ENCODE measurements at regions not wholly inside any gene's neighbourhood (a gene's known extent, or its start where the extent isn't known, plus 50 kb on each side); places are given as distances from the start of the nearest gene placed in this dataset.
A peak's percentile ranks its signal among the peaks of the same experiment; 100 is the strongest.

DNA sequence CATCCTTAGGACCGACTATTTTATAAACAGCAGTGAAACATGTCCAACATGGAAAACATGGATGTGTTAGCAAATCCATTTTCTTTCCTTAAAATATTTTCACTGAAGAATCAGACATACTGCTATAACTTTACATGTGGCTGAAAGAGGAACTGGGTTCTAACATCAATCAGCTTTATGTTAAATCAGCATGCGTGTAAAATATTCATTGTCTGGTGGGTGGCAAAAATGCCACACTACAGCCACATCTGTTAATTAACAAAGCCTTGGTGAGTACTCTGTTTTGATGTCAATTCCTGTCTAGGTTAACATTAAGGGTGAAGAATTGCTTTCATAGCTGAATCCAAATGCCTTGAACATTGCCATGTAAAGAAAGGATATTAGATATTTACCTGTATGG is 222.6 kb upstream of the CEP162 start:
- ATAC-seq (no peak), DNase-seq (no peak)
- Mint-ChIP-seq H3K9me3 (ENCODE audit: low read depth) (peaks cover 2% of the 10 kb centered on the region), H3K27me3 (no peaks in the 10 kb centered on the region), H3K27ac (no peak overlapping the region), H3K4me1 (no peaks in the 10 kb centered on the region), H3K36me3 (ENCODE audit: low read depth) (no peaks in the 10 kb centered on the region), H3K4me3 (no peak overlapping the region)
- CTCF ChIA-PET, result no interaction called here
- POLR2A ChIA-PET, result no interaction called here
- intact Hi-C loops (cut with DNase I, micrococcal nuclease), result no loop called here

DNA sequence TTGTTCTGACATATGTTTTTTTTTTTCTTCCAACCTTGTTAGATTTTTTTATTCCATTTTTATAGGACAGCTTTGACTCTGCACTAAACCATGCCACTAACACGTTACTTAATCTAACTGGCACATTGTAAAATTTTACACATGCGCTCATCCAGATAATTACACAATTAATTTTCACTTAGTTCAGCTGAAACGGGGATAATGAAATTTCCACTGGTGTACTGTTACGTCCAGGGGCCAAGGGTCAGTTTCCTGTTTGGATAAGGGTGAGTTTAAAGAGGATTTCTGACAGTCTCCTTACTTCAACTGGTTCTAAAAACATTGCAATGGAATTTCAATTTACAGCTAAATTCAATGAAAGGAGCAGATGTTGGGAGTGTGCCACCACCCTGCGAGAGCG is 221.8 kb upstream of the CEP162 start:
- ATAC-seq, result no peak
- Mint-ChIP-seq H3K27ac (no peak overlapping the region), H3K9me3 (ENCODE audit: low read depth) (peaks cover 2% of the 10 kb centered on the region), H3K4me1 (no peaks in the 10 kb centered on the region), H3K4me3 (no peak overlapping the region), H3K27me3 (no peaks in the 10 kb centered on the region), H3K36me3 (ENCODE audit: low read depth) (no peaks in the 10 kb centered on the region)
- ChIA-PET POLR2A (no interaction called here), CTCF (no interaction called here)
- intact Hi-C loops (cut with DNase I, micrococcal nuclease), result no loop called here
- no peak for DNase-seq

DNA sequence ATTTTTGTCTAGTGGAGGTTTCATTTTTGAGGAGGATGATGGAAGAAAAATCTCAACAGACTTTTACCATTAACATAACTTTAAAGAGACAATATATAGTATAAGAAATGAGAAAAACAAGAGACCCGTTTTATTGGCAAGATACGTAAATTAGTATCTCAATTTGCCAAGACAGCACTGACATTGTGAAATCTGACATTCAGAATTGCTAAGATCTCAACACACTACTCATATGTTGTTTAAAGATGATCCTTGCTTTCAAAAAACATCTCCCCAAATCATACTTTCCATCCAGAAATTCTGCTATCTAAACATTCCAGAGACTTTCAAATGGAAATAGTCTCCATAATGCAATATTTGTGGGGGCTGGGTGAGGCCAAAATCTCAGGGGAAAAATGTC is 220.9 kb upstream of the CEP162 start:
- no peak for ATAC-seq
- CTCF ChIA-PET, result no interaction called here
- H3K9me3 Mint-ChIP-seq (ENCODE audit: low read depth), result peaks cover 2% of the 10 kb centered on the region
- DNase-seq, result no peak
- POLR2A ChIA-PET, result no interaction called here
- no peak overlapping the region for H3K27ac Mint-ChIP-seq
- no peaks in the 10 kb centered on the region for H3K4me1 Mint-ChIP-seq
- intact Hi-C loops (cut with DNase I, micrococcal nuclease), result no loop called here
- H3K4me3 Mint-ChIP-seq, result no peak overlapping the region
- no peaks in the 10 kb centered on the region for H3K36me3 Mint-ChIP-seq (ENCODE audit: low read depth)
- H3K27me3 Mint-ChIP-seq, result no peaks in the 10 kb centered on the region

DNA sequence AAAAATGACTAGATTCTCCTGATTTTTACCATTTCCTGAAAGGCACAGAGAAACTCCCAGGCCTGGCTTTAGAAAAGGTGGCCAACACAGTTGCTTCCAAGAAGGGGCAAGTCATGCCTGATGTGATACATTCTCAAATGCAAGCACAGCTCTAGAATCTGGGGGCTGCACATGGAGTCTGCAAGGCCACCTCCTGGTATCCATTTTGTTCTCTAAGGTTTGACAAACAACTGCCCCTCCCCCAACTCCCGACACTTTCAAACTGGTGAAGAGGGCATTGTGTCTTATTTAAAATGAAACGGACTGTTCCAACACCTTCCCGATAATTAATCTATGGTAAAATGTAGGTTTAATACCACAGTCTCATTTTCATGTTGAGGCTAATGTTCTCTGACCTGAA is 220.2 kb upstream of the CEP162 start:
- ChIA-PET CTCF (no interaction called here), POLR2A (no interaction called here)
- Mint-ChIP-seq H3K27me3 (no peaks in the 10 kb centered on the region), H3K27ac (no peak overlapping the region), H3K9me3 (ENCODE audit: low read depth) (peaks cover 2% of the 10 kb centered on the region), H3K4me1 (no peaks in the 10 kb centered on the region), H3K4me3 (no peak overlapping the region), H3K36me3 (ENCODE audit: low read depth) (no peaks in the 10 kb centered on the region)
- ATAC-seq (no peak), DNase-seq (no peak)
- intact Hi-C loops (cut with DNase I, micrococcal nuclease), result no loop called here

DNA sequence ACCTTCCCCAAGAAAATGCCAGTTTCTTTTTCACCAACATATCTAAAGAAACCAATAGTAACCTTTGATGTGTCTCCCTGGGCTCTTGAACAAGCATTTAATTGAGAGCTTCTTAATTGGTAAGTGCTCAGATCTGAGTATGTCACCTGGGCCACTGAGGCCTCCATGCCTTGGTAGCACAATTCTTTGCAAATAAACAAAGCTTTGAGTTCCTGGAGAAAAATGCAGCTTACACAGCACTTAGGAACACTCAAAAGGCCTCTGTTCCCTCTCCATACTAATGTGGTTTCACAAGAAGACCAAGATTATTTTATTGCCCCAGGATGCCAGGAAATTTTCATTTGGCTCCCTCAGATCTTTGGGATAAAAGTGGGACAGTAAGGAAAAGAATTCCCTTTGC is 217.6 kb upstream of the CEP162 start:
- no peaks in the 10 kb centered on the region for H3K27me3 Mint-ChIP-seq
- H3K4me3 Mint-ChIP-seq, result no peak overlapping the region
- no peak for ATAC-seq
- CTCF ChIA-PET, result no interaction called here
- no peak for DNase-seq
- H3K36me3 Mint-ChIP-seq (ENCODE audit: low read depth), result no peaks in the 10 kb centered on the region
- H3K27ac Mint-ChIP-seq, result no peak overlapping the region
- POLR2A ChIA-PET, result no interaction called here
- no peaks in the 10 kb centered on the region for H3K4me1 Mint-ChIP-seq
- intact Hi-C loops (cut with DNase I, micrococcal nuclease), result no loop called here
- no peaks in the 10 kb centered on the region for H3K9me3 Mint-ChIP-seq (ENCODE audit: low read depth)

DNA sequence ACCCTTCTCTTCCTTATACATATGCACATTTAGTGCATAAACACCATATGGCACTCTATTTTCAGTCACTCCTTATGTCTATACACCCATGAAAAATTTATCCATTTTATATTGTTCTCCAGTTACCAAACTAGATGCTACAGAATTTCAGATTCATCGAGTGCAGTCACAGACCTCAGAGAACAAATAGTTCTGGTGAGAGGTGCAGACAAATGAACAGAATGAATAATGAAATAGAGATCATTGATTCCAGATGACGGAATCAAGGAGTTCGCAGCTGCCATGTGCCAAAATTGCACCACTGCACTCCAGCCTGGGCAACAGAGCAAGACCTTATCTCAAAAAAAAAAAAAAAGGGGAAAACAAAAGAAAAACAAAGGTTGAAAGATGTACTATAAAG is 214.8 kb upstream of the CEP162 start:
- no peak overlapping the region for H3K27ac Mint-ChIP-seq
- DNase-seq (no peak), ATAC-seq (no peak)
- H3K4me3 Mint-ChIP-seq, result no peak overlapping the region
- intact Hi-C loops (cut with DNase I, micrococcal nuclease), result no loop called here
- H3K27me3 Mint-ChIP-seq, result no peaks in the 10 kb centered on the region
- no peaks in the 10 kb centered on the region for H3K9me3 Mint-ChIP-seq (ENCODE audit: low read depth)
- no peaks in the 10 kb centered on the region for H3K36me3 Mint-ChIP-seq (ENCODE audit: low read depth)
- H3K4me1 Mint-ChIP-seq, result no peaks in the 10 kb centered on the region
- ChIA-PET CTCF (no interaction called here), POLR2A (no interaction called here)

DNA sequence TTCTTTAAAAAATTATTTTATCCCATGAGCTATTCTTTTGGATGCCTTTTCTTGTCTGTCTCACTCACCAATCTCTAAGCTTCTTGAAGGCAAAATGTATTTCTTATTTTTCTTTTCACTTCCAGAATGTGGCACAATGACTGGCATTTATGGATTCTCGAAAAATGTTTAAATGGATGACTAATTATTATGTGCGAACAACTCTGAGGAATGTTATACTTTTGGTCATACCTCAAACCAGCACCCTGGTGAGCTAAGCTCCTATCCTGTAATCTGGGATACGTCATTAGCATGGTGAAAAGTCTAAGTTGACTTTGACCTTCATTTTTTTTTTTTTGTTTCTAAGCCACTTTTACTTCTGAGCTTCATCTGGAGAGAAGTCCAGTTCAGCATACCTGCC is 214.0 kb upstream of the CEP162 start:
- H3K9me3 Mint-ChIP-seq (ENCODE audit: low read depth), result no peaks in the 10 kb centered on the region
- intact Hi-C loops (cut with DNase I, micrococcal nuclease), result no loop called here
- H3K4me3 Mint-ChIP-seq, result no peak overlapping the region
- no peaks in the 10 kb centered on the region for H3K27me3 Mint-ChIP-seq
- H3K4me1 Mint-ChIP-seq, result no peaks in the 10 kb centered on the region
- ATAC-seq (no peak), DNase-seq (no peak)
- no peaks in the 10 kb centered on the region for H3K36me3 Mint-ChIP-seq (ENCODE audit: low read depth)
- H3K27ac Mint-ChIP-seq, result no peak overlapping the region
- POLR2A ChIA-PET, result no interaction called here
- CTCF ChIA-PET, result no interaction called here

DNA sequence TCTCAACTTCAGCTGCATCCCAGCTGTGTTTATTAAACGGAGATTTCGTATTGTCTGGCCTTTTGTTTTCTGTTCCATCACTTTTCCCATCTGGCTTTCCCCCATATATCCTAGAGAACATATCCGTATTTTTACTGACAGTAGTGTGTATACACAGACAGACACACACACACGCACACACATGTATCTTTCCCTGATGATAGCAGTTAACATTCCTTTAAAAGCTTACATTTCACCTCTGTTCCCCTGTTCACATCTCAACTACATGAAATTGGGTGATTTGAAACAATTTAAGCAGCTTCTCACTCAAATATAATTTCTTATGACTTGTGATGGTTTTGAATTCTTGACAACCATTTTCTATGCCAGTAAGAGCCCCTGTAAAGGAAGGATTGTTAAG is 207.1 kb upstream of the CEP162 start:
- H3K9me3 Mint-ChIP-seq (ENCODE audit: low read depth), result no peaks in the 10 kb centered on the region

DNA sequence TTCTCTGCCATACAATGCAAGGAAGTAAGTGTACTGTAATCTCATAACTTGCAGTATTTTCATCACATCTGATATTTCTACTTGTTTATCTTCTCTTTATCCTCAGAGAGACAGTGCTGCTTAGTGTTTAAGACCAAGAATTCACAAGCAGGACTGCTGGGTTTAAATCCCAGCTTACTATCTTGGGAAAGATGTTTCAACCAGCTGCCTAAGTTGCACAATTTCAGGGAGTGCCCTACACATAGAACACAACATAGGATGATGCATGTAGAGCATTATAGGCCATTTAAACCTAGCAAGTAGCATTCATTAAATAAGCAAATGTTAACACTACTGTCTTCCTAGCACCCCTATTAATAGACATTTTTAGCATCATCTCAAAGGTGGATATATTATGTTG is 205.2 kb upstream of the CEP162 start:
- ChIA-PET CTCF (no interaction called here), POLR2A (no interaction called here)
- no peak overlapping the region for H3K27ac Mint-ChIP-seq
- ATAC-seq, result no peak
- H3K27me3 Mint-ChIP-seq, result peaks cover 2% of the 10 kb centered on the region
- no peaks in the 10 kb centered on the region for H3K9me3 Mint-ChIP-seq (ENCODE audit: low read depth)
- H3K4me3 Mint-ChIP-seq, result no peak overlapping the region
- no peak for DNase-seq
- H3K36me3 Mint-ChIP-seq (ENCODE audit: low read depth), result no peaks in the 10 kb centered on the region
- no peaks in the 10 kb centered on the region for H3K4me1 Mint-ChIP-seq
- intact Hi-C loops (cut with DNase I, micrococcal nuclease), result no loop called here

More for the DNA sequence above, 207.1 kb upstream of the CEP162 start:
- ChIA-PET CTCF (no interaction called here), POLR2A (no interaction called here)
- DNase-seq (no peak), ATAC-seq (no peak)
- Mint-ChIP-seq H3K4me1 (no peaks in the 10 kb centered on the region), H3K4me3 (no peak overlapping the region), H3K27ac (no peak overlapping the region), H3K27me3 (peaks cover 2% of the 10 kb centered on the region), H3K36me3 (ENCODE audit: low read depth) (no peaks in the 10 kb centered on the region)
- intact Hi-C loops (cut with DNase I, micrococcal nuclease), result no loop called here

DNA sequence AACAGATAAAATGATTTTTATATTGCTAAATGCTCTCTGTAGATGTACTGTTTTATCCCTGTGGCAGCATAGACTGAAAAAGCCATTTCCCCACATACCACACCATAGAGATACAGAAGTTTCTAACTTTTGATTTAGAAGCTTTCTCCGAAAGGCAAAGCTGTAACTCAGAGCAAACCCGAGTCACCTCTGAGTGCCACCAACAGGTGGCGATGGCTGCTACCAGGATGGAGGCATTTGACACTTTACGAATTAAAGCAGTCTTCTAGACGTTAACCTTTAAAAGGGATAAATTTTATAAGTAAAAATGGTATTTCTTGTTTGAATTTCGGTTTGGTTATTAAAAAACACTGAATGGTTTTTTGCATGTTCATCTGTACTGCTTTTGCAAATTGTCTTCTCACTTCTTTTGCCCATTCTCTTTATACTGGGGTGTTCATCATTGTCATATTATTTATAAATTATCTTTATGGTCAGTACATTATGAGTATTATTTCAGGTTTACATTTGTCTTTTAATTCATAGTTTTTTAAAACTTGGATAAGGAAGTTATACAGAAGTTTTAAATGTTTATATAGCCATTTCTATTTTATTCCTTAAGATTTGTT is 201.0 kb upstream of the CEP162 start:
- no peaks in the 10 kb centered on the region for H3K4me1 Mint-ChIP-seq
- intact Hi-C loops (cut with DNase I, micrococcal nuclease), result loop anchor here (1.0 to 10.0 kb wide), 5 partner anchors 259 to 895 kb away; no protein-coding TSS in a partner anchor
- H3K27me3 Mint-ChIP-seq, result peaks cover 3% of the 10 kb centered on the region
- H3K27ac Mint-ChIP-seq, result no peak overlapping the region
- ATAC-seq (no peak), DNase-seq (peak; percentile 52)
- no peak overlapping the region for H3K4me3 Mint-ChIP-seq
- no peaks in the 10 kb centered on the region for H3K9me3 Mint-ChIP-seq (ENCODE audit: low read depth)
- H3K36me3 Mint-ChIP-seq (ENCODE audit: low read depth), result no peaks in the 10 kb centered on the region
- POLR2A ChIA-PET, result no interaction called here
- CTCF ChIA-PET, result interaction anchor here (0.7 kb wide), 1 partner anchor 283 kb away, joined by 3 read pairs; no protein-coding TSS in a partner anchor

DNA sequence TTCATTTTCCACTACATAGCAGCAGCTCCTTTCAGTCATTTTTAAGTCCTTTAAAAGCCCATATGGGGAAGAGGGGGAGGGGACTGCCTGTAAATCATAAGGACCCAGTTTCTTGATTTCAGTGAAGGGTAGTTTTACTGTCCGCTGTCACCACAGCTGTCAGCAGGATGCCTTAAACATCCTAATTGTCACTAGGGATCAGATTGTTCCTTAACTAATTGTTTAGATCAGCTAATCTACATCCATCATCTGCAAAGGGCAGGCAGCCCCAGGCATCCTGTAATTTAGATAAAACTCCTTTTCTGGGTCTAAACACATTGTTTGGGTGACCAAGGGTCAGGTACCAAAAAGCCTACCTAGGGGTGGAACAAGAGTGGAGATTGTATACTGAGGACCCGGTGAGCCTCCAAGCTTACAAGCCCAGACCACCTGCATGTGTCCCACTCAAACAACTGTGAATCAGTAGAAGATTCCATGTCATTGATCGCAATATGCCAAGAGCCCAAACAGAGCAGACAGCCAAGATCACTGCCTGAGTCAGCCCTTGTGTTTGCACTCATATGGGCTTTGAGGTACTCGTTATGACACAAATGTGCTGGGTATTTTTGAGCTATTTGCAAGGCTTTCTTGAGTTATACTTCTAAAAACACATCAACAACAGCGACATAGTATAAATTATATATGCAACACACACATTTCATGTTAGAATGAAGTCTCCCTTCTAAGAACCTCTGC is 198.7 kb upstream of the CEP162 start:
- DNase-seq (no peak), ATAC-seq (no peak)
- intact Hi-C loops (cut with DNase I, micrococcal nuclease), result loop anchor here (5.0 to 10.0 kb wide), 4 partner anchors 261 to 896 kb away; no protein-coding TSS in a partner anchor
- Mint-ChIP-seq H3K27me3 (peaks cover 7% of the 10 kb centered on the region), H3K36me3 (ENCODE audit: low read depth) (no peaks in the 10 kb centered on the region), H3K4me1 (no peaks in the 10 kb centered on the region), H3K4me3 (no peak overlapping the region), H3K27ac (no peak overlapping the region), H3K9me3 (ENCODE audit: low read depth) (no peaks in the 10 kb centered on the region)
- ChIA-PET CTCF (no interaction called here), POLR2A (no interaction called here)

DNA sequence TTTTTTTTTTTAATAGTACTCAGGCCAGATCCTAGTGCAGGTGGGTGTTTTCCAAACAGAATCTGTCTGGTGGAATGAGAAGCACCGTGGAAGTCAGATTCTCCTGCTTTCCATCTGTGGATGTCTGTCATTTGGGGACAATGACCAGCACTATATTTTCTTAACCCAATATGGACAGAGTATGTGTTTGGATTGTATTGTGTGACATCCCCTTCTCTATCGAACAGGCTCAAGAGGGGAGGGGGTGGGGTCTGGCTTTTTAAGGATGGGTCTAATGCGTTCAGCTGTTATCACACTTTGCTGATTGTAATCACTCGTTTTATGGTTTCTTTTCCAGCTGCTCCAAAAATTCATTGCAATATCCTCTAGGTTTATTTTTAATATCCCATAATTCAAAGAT is 197.5 kb upstream of the CEP162 start:
- H3K4me1 Mint-ChIP-seq, result no peaks in the 10 kb centered on the region
- intact Hi-C loops (cut with DNase I, micrococcal nuclease), result loop anchor here (5.0 to 10.0 kb wide), 4 partner anchors 262 to 897 kb away; no protein-coding TSS in a partner anchor
- no peak overlapping the region for H3K4me3 Mint-ChIP-seq
- POLR2A ChIA-PET, result no interaction called here
- ATAC-seq (no peak), DNase-seq (no peak)
- peaks cover 7% of the 10 kb centered on the region for H3K27me3 Mint-ChIP-seq
- CTCF ChIA-PET, result interaction anchor here (0.7 kb wide), 1 partner anchor 53 kb away, joined by 3 read pairs; no protein-coding TSS in a partner anchor
- no peaks in the 10 kb centered on the region for H3K9me3 Mint-ChIP-seq (ENCODE audit: low read depth)
- no peaks in the 10 kb centered on the region for H3K36me3 Mint-ChIP-seq (ENCODE audit: low read depth)
- no peak overlapping the region for H3K27ac Mint-ChIP-seq
